T-helper 1 cell treated with Interleukin-12 subunit alpha and Interleukin-12 subunit beta and Interleukin-4 antibody, amounts not matched to agents 30 ng/mL and 1 ng/mL, for 36 hours (primary cell): ENCODE measurements at regions not wholly inside any gene's neighbourhood (a gene's known extent, or its start where the extent isn't known, plus 50 kb on each side); places are given as distances from the start of the nearest gene placed in this dataset.

Experiments used
- intact Hi-C: fragments of 100-400 bp; cut with micrococcal nuclease; formaldehyde crosslinking; loops from one replicate; pipeline ENCODE4 v1.15.1; 2024

GRCh38 chr22:47292546-47293320, 530.3 kb downstream of the TBC1D22A start:
- intact Hi-C loops, result no loop called here

DNA sequence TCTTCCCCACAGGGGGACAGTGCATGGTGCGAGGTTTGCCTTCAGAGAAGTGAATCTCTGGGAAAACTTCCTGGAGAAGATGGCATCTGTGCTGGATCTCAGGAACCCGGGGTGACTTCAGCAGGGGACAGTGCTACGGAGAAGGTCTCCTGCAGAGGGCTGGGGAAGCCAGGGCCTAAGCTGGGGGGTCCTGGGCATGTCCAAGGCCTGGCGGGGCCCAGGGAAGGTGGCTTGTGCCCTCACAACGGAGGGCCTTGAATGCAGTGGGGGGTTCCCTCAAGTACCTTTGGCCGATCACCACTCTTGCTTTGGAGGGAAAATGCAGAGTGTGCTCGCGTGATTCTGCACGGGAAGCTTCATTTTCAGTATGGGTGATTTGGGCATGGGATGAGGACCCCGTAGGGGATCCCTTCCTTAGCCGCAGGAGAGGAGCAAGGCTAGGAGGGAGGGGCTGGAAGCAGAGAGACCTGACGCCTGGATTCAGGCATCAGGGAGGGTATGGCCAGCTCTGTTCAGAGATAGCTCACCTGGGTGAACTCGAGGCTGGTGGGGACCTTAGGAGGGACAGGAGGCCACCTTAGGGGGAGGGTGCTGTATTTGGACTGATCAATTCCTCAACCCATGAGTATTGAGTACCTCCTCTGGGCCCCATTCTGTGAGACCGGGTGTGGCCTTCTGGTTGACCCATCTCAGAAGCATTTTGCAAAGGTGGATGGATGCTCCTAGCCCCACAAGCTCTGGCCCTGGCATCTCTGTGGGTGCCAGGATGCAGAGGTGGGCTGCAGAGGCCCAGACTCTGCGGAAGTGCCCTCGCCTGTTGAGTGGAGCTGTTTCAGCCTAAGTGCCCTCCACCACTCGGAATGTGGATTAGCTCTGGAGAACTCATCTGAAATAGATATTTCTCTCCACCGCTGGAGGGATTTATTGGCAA, 529.4 kb downstream of the TBC1D22A start:
- intact Hi-C loops, result no loop called here

DNA sequence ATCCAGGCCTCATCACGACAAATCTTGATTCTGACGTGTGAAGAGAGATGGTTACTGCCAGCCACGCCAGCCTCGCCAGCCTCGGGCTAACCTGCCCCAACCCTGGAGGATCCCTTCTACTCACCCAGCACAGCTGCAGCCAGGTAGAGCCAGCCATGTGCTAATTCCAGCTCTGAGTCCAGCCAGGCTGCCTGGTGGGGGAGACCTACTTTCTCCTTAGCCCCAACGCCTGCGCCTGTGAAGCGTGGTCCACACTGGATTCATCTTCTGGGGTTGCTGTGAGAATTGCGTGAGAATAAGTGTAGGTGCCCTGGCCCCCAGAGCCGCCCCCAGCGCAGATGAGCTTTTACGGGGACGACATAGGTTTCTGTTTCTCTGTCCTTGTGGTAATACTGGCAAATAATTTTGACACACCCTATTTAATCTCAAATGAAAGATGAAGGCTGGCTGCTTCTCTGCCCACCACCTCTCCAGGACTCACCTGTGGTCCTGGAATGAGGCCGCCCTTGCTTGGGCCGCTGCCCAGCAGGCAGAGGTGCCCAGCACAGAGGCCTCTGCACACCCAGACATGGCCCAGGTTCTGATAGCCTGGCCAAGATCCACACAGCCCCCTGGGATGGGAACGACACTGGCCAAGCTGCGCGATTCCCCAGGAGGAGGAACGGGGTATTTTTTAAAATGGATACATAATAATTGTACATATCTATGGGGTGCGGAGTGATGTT, 528.4 kb downstream of the TBC1D22A start:
- intact Hi-C loops, result no loop called here

GRCh38 chr22:47289336-47289985, 527.0 kb downstream of the TBC1D22A start:
- intact Hi-C loops, result no loop called here

DNA sequence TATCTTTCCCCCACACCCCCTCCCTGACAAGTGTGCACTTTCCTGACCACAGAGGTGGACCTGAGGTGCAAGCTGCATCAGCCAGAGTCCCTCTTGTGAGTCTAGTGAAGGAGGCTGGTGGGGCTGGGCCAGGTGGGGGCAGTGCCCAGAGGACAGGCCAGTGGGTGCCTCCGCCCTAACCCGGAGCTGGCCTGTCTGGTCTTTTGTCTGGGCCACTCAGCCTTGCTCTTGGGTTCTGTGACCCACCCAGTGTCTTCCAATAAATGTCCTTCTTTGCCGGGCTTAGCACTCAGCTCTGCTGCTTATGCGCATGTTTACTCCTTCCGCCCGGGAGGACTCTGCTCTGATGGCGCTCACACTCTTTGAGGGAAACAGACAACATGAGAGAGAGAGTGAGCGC, 526.2 kb downstream of the TBC1D22A start:
- intact Hi-C loops, result no loop called here

DNA sequence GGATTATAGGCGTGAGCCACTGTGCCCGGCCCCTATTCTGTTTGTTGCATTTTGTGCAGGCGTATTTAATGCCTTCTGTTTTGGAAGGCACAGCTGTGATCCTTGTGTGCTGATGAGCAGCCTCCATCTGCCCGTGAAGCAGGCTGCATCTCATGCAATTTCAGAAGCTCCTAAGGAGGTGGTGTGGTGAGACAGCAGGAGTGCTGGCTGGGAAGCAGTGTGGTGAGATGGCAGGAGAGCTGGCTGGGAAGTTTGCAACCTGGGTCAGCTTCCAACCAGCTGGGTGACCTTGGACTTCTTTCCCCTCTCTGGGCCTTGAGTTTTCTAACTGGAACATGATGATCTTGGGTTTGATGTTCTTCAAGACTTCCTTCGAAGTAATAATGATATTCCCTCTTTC, 525.1 kb downstream of the TBC1D22A start:
- intact Hi-C loops, result no loop called here

GRCh38 chr22:47286590-47286989, 524.1 kb downstream of the TBC1D22A start:
- intact Hi-C loops, result no loop called here

DNA sequence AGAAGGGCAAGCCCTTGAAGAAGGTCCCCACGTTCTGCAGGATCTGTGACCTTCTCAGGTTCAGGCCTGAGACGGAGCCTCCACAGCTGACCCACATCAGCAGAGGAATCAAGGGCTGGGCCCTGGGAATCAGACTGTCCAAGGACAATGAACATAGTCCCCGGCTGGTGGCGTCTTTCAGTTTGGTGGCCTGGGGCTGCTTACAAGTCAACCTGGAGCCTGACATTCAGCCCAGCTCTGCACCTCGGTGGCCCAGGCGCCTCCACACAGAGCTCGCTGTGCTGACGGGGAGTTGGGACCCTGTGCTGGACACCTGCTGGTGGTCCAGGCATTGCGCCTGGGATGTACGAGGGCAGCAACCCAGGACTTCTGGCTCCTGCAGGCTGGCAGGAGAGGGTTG, 523.5 kb downstream of the TBC1D22A start:
- intact Hi-C loops, result no loop called here

DNA sequence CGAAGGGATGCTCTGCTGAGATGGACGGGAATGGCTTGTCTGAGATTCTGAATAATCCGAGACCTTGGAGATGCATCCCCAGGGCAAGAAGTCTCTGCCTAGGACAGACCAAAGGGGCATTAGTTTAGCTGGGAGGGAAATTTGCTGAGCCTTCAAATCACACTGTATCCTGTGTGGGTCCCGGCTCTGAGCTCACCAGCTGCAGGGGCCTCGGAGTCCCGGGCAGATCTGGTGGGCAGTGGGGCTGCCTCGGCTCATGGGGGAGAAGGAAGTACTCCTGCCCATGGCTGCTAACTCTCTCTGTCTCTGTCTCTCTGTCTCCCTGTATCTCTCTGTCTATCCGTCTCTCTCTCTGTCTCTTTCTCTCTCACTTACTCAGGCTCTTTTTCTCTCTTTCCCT, 522.4 kb downstream of the TBC1D22A start:
- intact Hi-C loops, result no loop called here

DNA sequence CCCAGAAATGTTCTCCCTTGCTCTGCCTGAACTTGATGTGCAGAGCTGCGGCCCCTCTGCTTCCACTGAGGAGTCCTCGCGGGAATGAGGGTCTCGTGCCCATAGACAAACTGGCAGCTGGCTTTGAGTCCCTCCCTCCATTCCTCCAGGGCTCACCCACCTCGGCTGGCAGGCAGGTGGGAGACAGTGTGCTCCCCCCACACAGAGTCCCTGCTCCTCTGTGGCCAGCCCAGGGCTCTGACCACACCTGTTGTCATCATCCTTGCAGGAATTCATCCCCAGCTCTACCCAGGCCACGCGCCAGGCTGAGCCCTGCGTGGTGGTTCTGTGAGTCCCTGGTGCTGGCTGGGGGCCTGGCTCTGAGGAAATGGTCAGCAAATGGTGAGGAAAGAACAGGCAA, 521.9 kb downstream of the TBC1D22A start:
- intact Hi-C loops, result no loop called here

DNA sequence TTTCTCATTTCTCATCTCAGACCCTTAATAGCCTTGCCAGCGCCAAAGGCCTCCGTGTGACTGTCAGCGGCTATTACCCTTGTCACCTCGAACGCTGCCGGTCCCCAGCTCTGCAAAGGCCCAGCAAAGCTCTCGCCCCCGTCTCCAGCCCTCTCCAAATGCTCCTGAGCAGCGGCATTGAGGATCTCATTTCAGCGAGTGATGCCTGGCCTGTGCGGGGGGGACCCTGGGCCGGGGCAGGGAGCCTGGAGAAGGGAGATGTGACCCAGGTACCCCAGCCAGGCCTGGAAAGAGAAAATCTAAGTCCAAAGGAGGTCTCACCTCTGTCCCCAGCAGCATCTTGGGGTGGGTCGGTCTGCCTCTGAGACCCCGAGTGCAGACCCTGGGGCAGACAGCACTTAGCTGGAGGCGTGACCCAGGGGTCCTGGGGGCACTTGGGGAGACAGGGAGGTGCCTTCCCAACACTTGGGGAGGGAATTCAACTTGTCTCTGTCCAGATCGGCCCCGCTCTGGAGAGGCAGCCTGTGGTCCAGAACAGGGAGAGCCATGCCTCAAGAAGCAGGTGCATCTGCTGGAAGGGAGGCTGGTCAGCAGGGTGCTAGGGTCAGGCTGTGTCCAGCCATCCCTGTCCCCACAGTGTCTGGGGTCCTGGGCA, 521.3 kb downstream of the TBC1D22A start:
- intact Hi-C loops, result no loop called here

- intact Hi-C loops, result no loop called here
Observed at GRCh38 chr22:47282851-47283250, 520.4 kb downstream of the TBC1D22A start.

DNA sequence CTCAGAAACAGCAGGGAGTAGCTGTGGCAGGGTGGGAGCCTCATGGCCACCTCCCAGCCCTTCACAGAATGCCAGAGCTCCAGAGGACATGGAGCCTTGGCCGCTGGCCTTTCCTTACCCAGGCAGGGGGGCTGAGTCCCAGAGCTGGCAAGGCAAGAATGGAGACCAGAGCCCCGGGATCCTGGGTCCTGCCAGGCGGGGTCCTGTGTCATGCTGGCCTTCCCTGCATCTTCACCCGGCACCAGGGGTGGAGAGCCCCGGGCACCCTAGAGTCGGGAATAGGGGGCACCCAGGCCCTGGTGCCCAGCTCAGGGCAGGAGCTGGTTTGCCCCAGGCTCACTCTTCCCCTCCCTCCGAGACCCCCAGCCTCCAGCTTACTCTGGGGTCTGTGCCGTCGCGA, 519.9 kb downstream of the TBC1D22A start:
- intact Hi-C loops, result no loop called here

GRCh38 chr22:47281126-47282106, 519.0 kb downstream of the TBC1D22A start:
- intact Hi-C loops, result no loop called here

DNA sequence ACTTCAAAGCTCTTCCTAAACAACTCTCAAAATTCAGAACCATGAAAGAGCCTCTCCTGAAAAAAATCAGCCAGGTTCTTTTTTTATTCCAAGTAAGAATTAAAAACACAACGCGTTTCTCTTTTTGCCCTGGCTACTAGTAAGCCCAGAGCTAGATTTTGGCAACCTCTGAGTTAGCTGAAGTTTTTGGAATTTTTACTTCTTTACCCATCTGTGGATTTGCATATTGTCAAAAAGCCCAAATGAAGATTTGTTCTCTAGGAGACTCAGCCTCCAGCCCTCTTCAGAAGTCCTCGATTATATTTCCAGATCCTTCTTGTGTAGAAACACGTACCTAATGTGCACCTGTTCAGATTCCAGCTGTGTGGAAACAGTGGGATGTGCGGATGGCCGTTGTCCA, 517.9 kb downstream of the TBC1D22A start:
- intact Hi-C loops, result no loop called here

- intact Hi-C loops, result no loop called here
Observed at GRCh38 chr22:47279746-47280145, 517.3 kb downstream of the TBC1D22A start.

DNA sequence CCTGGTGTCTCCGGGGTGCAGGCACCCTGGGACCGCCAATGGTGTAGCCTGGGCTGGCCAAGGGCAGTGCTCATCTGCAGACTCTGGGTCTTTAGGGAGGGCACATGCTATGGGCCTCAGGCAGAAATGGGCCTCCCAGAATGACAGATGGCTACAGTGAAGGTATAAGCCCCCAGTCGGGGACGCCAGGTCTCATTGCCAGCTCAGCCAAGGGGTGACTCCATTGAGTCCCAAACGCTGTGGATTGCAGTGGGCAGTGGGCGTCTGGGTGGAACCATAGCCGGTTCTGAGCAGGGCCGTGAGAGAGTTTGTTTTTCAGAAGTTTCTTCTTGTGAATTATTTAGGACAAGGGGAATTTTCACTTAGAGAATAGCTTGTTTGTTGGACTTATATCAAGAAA, 516.9 kb downstream of the TBC1D22A start:
- intact Hi-C loops, result no loop called here

GRCh38 chr22:47278655-47279054, 516.2 kb downstream of the TBC1D22A start:
- intact Hi-C loops, result no loop called here

DNA sequence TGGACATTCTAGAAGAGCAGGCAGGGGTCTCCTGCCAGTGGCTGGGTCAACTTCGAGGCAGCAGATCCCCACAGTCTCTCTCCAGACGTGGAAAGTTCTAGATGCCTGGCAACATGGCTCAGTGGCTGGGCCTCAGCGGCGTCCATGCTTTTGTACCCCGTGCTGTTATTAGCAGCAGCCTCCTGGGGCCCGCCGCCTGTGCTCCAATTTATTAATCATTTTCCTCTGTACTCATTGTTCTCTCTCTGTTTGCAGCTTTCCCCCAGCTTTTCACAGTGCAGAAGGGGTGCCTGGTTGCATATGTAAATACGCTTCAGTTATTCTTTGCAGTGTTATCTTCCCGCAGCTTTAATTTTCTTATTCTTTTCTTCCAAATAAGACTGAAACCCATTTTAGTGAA, 515.1 kb downstream of the TBC1D22A start:
- intact Hi-C loops, result no loop called here

GRCh38 chr22:47276991-47277390, 514.5 kb downstream of the TBC1D22A start:
- intact Hi-C loops, result no loop called here
